ENCODE measurements at regions not wholly inside any gene's neighbourhood (a gene's known extent, or its start where the extent isn't known, plus 50 kb on each side); places are given as distances from the start of the nearest gene placed in this dataset.
A peak's percentile ranks its signal among the peaks of the same experiment; 100 is the strongest.
"Not testable (repeated sequence)": the region's sequence is repeated elsewhere in the genome, so short reads cannot be mapped to it uniquely, and the experiment has no call there.

GRCh38 chr5:108532129-108532445, 150.2 kb upstream of the FBXL17 start:
- DNase-seq, result not testable (repeated sequence)

- DNase-seq, result no peak
Observed at GRCh38 chr5:108531367-108532128, 149.7 kb upstream of the FBXL17 start.

GRCh38 chr5:108530706-108531105, 148.8 kb upstream of the FBXL17 start:
- DNase-seq, result no peak

- DNase-seq, result no peak
Observed at GRCh38 chr5:108529381-108529780, 147.5 kb upstream of the FBXL17 start.

- DNase-seq, result no peak
Observed at GRCh38 chr5:108528655-108529054, 146.8 kb upstream of the FBXL17 start.

- DNase-seq, result no peak
Observed at GRCh38 chr5:108524564-108524963, 142.7 kb upstream of the FBXL17 start.

GRCh38 chr5:108523360-108523759, 141.5 kb upstream of the FBXL17 start:
- no peak for DNase-seq

GRCh38 chr5:108521841-108522506, 140.1 kb upstream of the FBXL17 start:
- DNase-seq, result peak in 1 of 58 donors; percentile 7

- no peak for DNase-seq
Observed at GRCh38 chr5:108521011-108521700, 139.3 kb upstream of the FBXL17 start.

- no peak for DNase-seq
Observed at GRCh38 chr5:108516785-108517184, 134.9 kb upstream of the FBXL17 start.

GRCh38 chr5:108515517-108516105, 133.7 kb upstream of the FBXL17 start:
- no peak for DNase-seq

GRCh38 chr5:108508979-108509378, 127.1 kb upstream of the FBXL17 start:
- no peak for DNase-seq

GRCh38 chr5:108507631-108508030, 125.7 kb upstream of the FBXL17 start:
- no peak for DNase-seq

GRCh38 chr5:108505608-108506007, 123.7 kb upstream of the FBXL17 start:
- no peak for DNase-seq

GRCh38 chr5:108504974-108505373, 123.1 kb upstream of the FBXL17 start:
- DNase-seq, result no peak

- DNase-seq, result peak in 4 of 58 donors; percentile 0 to 18 (median 12)
Observed at GRCh38 chr5:108503986-108504385, 122.1 kb upstream of the FBXL17 start.

GRCh38 chr5:108495615-108496014, 113.7 kb upstream of the FBXL17 start:
- not testable (repeated sequence) for DNase-seq

- DNase-seq, result no peak
Observed at GRCh38 chr5:108487951-108488350, 106.1 kb upstream of the FBXL17 start.

- DNase-seq, result no peak
Observed at GRCh38 chr5:108484035-108484434, 102.1 kb upstream of the FBXL17 start.

- DNase-seq, result peak in 1 of 58 donors; percentile 11
Observed at GRCh38 chr5:108481355-108481931, 99.5 kb upstream of the FBXL17 start.

- no peak for DNase-seq
Observed at GRCh38 chr5:108472237-108472636, 90.3 kb upstream of the FBXL17 start.

GRCh38 chr5:108467563-108467962, 85.7 kb upstream of the FBXL17 start:
- DNase-seq, result no peak

All from anterior cingulate cortex (tissue), 58 donors.